GM13976 (cell line): ENCODE measurements at regions not wholly inside any gene's neighbourhood (a gene's known extent, or its start where the extent isn't known, plus 50 kb on each side); places are given as distances from the start of the nearest gene placed in this dataset.

Source experiments
- DNase-seq: peaks from one replicate; pipeline ENCODE4 v3.0.0; 2012; ENCODE audit warnings: low spot score
- CTCF ChIP-seq: IDR thresholded peaks from 2 replicates; pipeline ENCODE4 v1.5.1; 2012; ENCODE audit warnings: borderline replicate concordance, mild to moderate bottlenecking; ENCODE audit not compliant: insufficient read depth; ENCODE audit errors: extremely low read depth, missing control alignments, control extremely low read depth
- in situ Hi-C: fragments of 300-500 bp; cut with MboI; formaldehyde crosslinking; loops from one replicate; pipeline ENCODE4 v1.12.0; 2022; ENCODE audit warnings: low sequenced_read_pairs, mixed read lengths, inconsistent platforms; ENCODE audit not compliant: unreplicated experiment

GRCh38 chr10:6780008-6780677 lies 200.1 kb upstream of the PRKCQ start:
- TF ChIP-seq CTCF = no peak
- DNase-seq = no peak
- in situ Hi-C loops = no loop called here

DNA sequence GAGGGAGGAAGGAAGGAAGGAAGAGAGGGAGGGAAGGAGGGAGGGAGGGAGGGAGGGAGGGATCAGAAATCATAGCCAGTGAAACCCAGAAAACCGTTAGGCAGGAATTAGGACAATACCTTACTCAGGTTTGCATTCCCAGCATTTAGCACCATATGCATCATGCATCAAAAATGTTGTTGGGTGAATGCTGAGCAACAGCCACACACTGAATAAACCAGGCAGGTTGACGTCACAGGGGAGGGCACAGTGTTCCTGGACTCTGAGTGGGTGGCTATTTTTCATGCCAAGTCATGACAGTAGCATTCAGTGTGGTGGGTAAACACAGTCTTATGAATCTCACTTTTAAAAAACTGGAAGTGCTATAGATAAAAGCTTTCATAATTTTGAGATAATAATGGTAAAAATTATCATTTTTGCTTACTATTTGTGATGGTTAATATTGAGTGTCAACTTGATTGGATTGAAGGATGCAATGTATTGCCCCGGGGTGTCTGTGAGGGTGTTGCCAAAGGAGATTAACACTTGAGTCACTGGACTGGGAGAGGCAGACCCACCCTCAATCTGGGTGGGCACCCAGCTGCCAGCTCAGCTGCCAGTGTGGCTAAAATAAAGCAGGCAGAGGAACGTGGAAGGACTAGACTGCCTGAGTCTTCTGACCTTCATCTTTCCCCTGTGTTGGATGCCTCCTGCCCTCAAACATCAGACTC lies 199.1 kb upstream of the PRKCQ start:
- in situ Hi-C loops = no loop called here
- TF ChIP-seq CTCF = no peak
- DNase-seq = no peak

GRCh38 chr10:6776170-6776569 lies 196.1 kb upstream of the PRKCQ start:
- no peak for TF ChIP-seq CTCF
- DNase-seq = no peak
- in situ Hi-C loops = no loop called here

DNA sequence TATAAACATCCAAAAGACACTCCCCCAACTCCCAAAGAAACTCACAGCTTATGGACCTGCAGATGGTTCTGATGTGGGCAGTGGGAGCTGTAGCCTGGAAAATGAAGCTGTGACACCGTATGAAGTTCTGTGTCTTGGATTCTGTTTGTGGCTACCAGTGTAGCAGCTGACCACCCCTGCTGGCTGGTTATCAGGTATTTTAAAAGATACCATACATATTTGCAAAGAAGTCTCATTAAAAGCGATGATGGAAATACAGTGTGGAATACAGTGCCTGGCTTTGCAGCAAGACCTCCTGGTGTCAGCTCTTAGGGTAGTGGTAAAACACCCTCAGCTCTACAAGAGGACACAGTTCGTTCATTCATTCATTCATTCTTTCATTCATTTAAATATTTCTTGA lies 194.3 kb upstream of the PRKCQ start:
- in situ Hi-C loops = no loop called here
- DNase-seq = no peak
- no peak for TF ChIP-seq CTCF

DNA sequence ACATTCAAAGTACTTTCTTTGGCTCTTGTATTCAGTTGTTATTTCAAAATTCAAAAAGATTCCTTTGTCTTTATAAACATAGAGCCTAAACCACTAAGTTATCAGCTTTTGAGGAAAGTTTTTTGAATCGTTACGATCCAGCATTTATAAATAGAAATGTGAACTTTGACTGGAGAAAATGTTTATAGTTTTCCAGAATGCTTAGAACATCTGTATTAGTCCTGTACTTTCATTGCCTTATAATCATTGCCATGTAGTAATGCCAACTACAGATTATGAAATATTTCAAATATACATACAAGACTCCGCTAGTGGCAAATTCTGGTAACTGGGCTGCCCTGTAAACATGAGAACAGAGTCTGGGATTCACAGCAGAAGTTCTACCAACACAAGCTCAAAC lies 191.3 kb upstream of the PRKCQ start:
- TF ChIP-seq CTCF = no peak
- in situ Hi-C loops = no loop called here
- DNase-seq = no peak

DNA sequence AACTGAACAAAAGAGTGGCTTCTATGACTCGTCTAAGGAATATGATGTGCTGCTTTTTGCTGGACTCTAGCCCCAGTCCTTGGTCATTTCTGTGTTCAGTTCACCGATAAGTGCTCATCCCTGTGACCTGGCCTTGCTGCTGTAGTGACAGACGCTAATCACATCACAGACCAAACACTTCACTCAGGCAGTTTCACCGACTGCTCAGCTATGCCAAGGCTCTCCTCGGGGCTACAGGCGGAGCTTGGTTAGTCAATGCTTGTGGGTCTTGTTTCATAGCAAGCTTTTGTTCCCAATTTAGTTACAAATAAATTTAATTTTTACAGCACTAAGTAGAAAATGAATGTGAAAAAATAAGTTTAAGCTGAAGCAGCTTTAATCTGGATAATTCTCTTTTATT lies 190.8 kb upstream of the PRKCQ start:
- DNase-seq = no peak
- in situ Hi-C loops = no loop called here
- no peak for TF ChIP-seq CTCF
